H9 (cell line): ENCODE measurements at regions not wholly inside any gene's neighbourhood (a gene's known extent, or its start where the extent isn't known, plus 50 kb on each side); places are given as distances from the start of the nearest gene placed in this dataset.

Experiments
- DNase-seq: peaks from one replicate; pipeline ENCODE4 v3.0.0-alpha.2; 2017
- H2AFZ ChIP-seq: one replicate; pipeline ENCODE4 v1.6.1; 2013; ENCODE audit warnings: mild to moderate bottlenecking, low read length, control low read depth, moderate library complexity
- H2AK5ac ChIP-seq: 2 replicates; pipeline ENCODE4 v1.6.1; 2013; ENCODE audit warnings: low read length, control low read depth, mixed read lengths; ENCODE audit not compliant: insufficient read length
- H2BK120ac ChIP-seq: one replicate; pipeline ENCODE4 v1.6.1; 2013; ENCODE audit warnings: low read depth, mild to moderate bottlenecking, low read length, control low read depth, inconsistent platforms; ENCODE audit not compliant: poor library complexity, severe bottlenecking
- H2BK12ac ChIP-seq: 2 replicates; pipeline ENCODE4 v1.6.1; 2013; ENCODE audit warnings: low read length, control low read depth, mixed read lengths, low read depth; ENCODE audit not compliant: insufficient read length
- H2BK15ac ChIP-seq: 2 replicates; pipeline ENCODE4 v1.6.1; 2013; ENCODE audit warnings: low read depth, low read length, control low read depth
- H2BK20ac ChIP-seq: one replicate; pipeline ENCODE4 v1.6.1; 2013; ENCODE audit warnings: low read depth, mild to moderate bottlenecking, low read length, control low read depth, inconsistent platforms; ENCODE audit not compliant: poor library complexity, severe bottlenecking
- H2BK5ac ChIP-seq: 2 replicates; pipeline ENCODE4 v1.6.1; 2013; ENCODE audit warnings: low read length, control low read depth, mixed read lengths; ENCODE audit not compliant: insufficient read length
- H3K14ac ChIP-seq: 2 replicates; pipeline ENCODE4 v1.6.1; 2013; ENCODE audit warnings: low read length, control low read depth; ENCODE audit not compliant: insufficient read depth
- H3K18ac ChIP-seq: 2 replicates; pipeline ENCODE4 v1.6.1; 2013; ENCODE audit warnings: low read depth, mild to moderate bottlenecking, mixed read lengths, low read length, control low read depth; ENCODE audit not compliant: insufficient read length
- H3K23ac ChIP-seq: 2 replicates; pipeline ENCODE4 v1.6.1; 2013; ENCODE audit warnings: low read length, control low read depth, mixed read lengths, low read depth; ENCODE audit not compliant: insufficient read length
- H3K23me2 ChIP-seq: 2 replicates; pipeline ENCODE4 v1.6.1; 2013; ENCODE audit warnings: low read depth, mild to moderate bottlenecking, mixed read lengths, low read length, control low read depth; ENCODE audit not compliant: insufficient read length, poor library complexity, severe bottlenecking
- H3K27ac ChIP-seq: 2 replicates; pipeline ENCODE4 v1.5.1; 2013; ENCODE audit warnings: low read length, control low read depth, mixed read lengths, low read depth; ENCODE audit not compliant: insufficient read length
- H3K27me3 ChIP-seq: 2 replicates; pipeline ENCODE4 v1.6.1; 2013; ENCODE audit warnings: low read length, control low read depth, inconsistent platforms; ENCODE audit not compliant: insufficient read depth
- H3K4ac ChIP-seq: 2 replicates; pipeline ENCODE4 v1.6.1; 2013; ENCODE audit warnings: low read depth, mild to moderate bottlenecking, control low read depth, inconsistent platforms, low read length, moderate library complexity
- H3K4me1 ChIP-seq: 2 replicates; pipeline ENCODE4 v1.6.1; 2013; ENCODE audit warnings: low read length, control low read depth, inconsistent platforms; ENCODE audit not compliant: insufficient read depth
- H3K4me2 ChIP-seq: 2 replicates; pipeline ENCODE4 v1.6.1; 2013; ENCODE audit warnings: low read length, control low read depth, mixed read lengths; ENCODE audit not compliant: insufficient read length, insufficient read depth
- H3K56ac ChIP-seq: 2 replicates; pipeline ENCODE4 v1.6.1; 2013; ENCODE audit warnings: low read depth, mild to moderate bottlenecking, mixed read lengths, low read length, control low read depth; ENCODE audit not compliant: insufficient read length
- H3K79me1 ChIP-seq: 2 replicates; pipeline ENCODE4 v1.6.1; 2013; ENCODE audit warnings: low read depth, mild to moderate bottlenecking, moderate library complexity, low read length, control low read depth, inconsistent platforms; ENCODE audit not compliant: insufficient read depth, poor library complexity, severe bottlenecking
- H3K79me2 ChIP-seq: 2 replicates; pipeline ENCODE4 v1.6.1; 2013; ENCODE audit warnings: low read length, control low read depth, inconsistent platforms; ENCODE audit not compliant: insufficient read depth
- H3K9ac ChIP-seq: 2 replicates; pipeline ENCODE4 v1.6.1; 2013; ENCODE audit warnings: low read length, control low read depth, mixed read lengths; ENCODE audit not compliant: insufficient read length; ENCODE audit errors: extremely low read depth
- H3K9me3 ChIP-seq: one replicate; pipeline ENCODE4 v1.6.1; 2013; ENCODE audit warnings: low read depth, low read length, inconsistent platforms; ENCODE audit not compliant: control insufficient read depth
- H3T11ph ChIP-seq: one replicate; pipeline ENCODE4 v1.6.1; 2013; ENCODE audit warnings: mild to moderate bottlenecking, low read length, control low read depth, inconsistent platforms
- H4K20me1 ChIP-seq: one replicate; pipeline ENCODE4 v1.6.1; 2013; ENCODE audit not compliant: control insufficient read depth, insufficient read length, insufficient read depth
- H4K5ac ChIP-seq: 2 replicates; pipeline ENCODE4 v1.6.1; 2013; ENCODE audit warnings: low read depth, mild to moderate bottlenecking, mixed read lengths, low read length, control low read depth; ENCODE audit not compliant: insufficient read length
- H4K8ac ChIP-seq: replicated peaks from 2 replicates; pipeline ENCODE4 v1.6.1; 2013; ENCODE audit warnings: low read length, control low read depth, mixed read lengths, low read depth; ENCODE audit not compliant: insufficient read length
- H4K91ac ChIP-seq: 2 replicates; pipeline ENCODE4 v1.6.1; 2013; ENCODE audit warnings: low read depth, mild to moderate bottlenecking, moderate library complexity, mixed read lengths, low read length, control low read depth; ENCODE audit not compliant: insufficient read length
- H3K27ac Mint-ChIP-seq, 3 experiments: 2 replicates in 2 of 3; 3 replicates in 1 of 3; pipeline ENCODE4 v1.8.0; 2020 to 2021; ENCODE audit warnings: mixed read lengths in 3 of 3, mild to moderate bottlenecking in 1 of 3, moderate library complexity in 1 of 3
- H3K27me3 Mint-ChIP-seq: 2 replicates; pipeline ENCODE4 v1.8.0; 2021; ENCODE audit warnings: low read depth, mild to moderate bottlenecking, moderate library complexity, mixed read lengths
- H3K36me3 Mint-ChIP-seq, 3 experiments: 2 replicates in 2 of 3; 3 replicates in 1 of 3; pipeline ENCODE4 v1.8.0; 2020 to 2021; ENCODE audit warnings: low read depth in 3 of 3, mixed read lengths in 3 of 3; ENCODE audit not compliant: insufficient read depth in 1 of 3
- H3K4me1 Mint-ChIP-seq, 2 experiments: 2 replicates each; pipeline ENCODE4 v1.8.0; 2020; ENCODE audit warnings: mixed read lengths in 2 of 2
- H3K4me3 Mint-ChIP-seq, 2 experiments: 2 replicates in 1 of 2; 3 replicates in 1 of 2; pipeline ENCODE4 v1.8.0; 2020 to 2021; ENCODE audit warnings: mild to moderate bottlenecking in 2 of 2, mixed read lengths in 2 of 2, moderate library complexity in 1 of 2
- H3K9me3 Mint-ChIP-seq, 2 experiments: 2 replicates in 1 of 2; 3 replicates in 1 of 2; pipeline ENCODE4 v1.8.0; 2020; ENCODE audit warnings: mild to moderate bottlenecking in 2 of 2, mixed read lengths in 2 of 2, moderate library complexity in 1 of 2
- WGBS: extraction: QIAGEN DNeasy Blood & Tissue Kit; methylation state at CpG from one replicate; pipeline ENCODE4 v1.1.7; 2013; ENCODE audit warnings: missing lambda C conversion rate, low lambda C conversion rate, mixed read lengths; ENCODE audit not compliant: insufficient read length; ENCODE audit errors: extremely low coverage; 5-methylcytosine and 5-hydroxymethylcytosine counted together
- TF ChIP-seq, protein P1 (sequence below): fragments of 200-600 bp; sonication (generic); conservative IDR thresholded peaks from 3 replicates; pipeline ENCODE4 v1.8.0; 2021; ENCODE audit warnings: antibody characterized with exemption, mild to moderate bottlenecking

GRCh38 chr5:58401701-58402100, 58.2 kb downstream of the PLK2 start:
- Mint-ChIP-seq H3K4me1 (peaks cover 21 to 23% of the 10 kb centered on the region in 2 experiments), H3K27ac (no peak overlapping the region), H3K36me3 (no peaks in the 10 kb centered on the region), H3K4me3 (no peak overlapping the region), H3K27me3 (no peaks in the 10 kb centered on the region), H3K9me3 (no peaks in the 10 kb centered on the region; a peak in 1 of 5 replicates)
- Histone ChIP-seq H3K9ac (no peak overlapping the region), H2BK20ac (no peak overlapping the region), H3T11ph (no peak overlapping the region), H2AFZ (no peak overlapping the region), H4K5ac (no peak overlapping the region), H3K56ac (no peak overlapping the region), H2BK5ac (no peak overlapping the region), H3K27me3 (no peaks in the 10 kb centered on the region), H3K23me2 (no peaks in the 10 kb centered on the region), H3K14ac (no peak overlapping the region), H3K27ac (no peak overlapping the region), H4K20me1 (no peaks in the 10 kb centered on the region), H4K91ac (no peak overlapping the region), H3K4me2 (no peak overlapping the region), H2BK15ac (no peak overlapping the region), H3K4ac (no peak overlapping the region), H2AK5ac (no peak overlapping the region), H3K9me3 (no peaks in the 10 kb centered on the region), H2BK12ac (no peak overlapping the region), H2BK120ac (no peak overlapping the region), H3K4me1 (peaks cover 12% of the 10 kb centered on the region), H4K8ac (no peak overlapping the region), H3K79me1 (no peaks in the 10 kb centered on the region), H3K18ac (no peak overlapping the region), H3K79me2 (no peaks in the 10 kb centered on the region), H3K23ac (no peak overlapping the region)
- WGBS = no CpG with 5 or more reads among the region's 2 CpGs
- TF ChIP-seq, protein P1, sequence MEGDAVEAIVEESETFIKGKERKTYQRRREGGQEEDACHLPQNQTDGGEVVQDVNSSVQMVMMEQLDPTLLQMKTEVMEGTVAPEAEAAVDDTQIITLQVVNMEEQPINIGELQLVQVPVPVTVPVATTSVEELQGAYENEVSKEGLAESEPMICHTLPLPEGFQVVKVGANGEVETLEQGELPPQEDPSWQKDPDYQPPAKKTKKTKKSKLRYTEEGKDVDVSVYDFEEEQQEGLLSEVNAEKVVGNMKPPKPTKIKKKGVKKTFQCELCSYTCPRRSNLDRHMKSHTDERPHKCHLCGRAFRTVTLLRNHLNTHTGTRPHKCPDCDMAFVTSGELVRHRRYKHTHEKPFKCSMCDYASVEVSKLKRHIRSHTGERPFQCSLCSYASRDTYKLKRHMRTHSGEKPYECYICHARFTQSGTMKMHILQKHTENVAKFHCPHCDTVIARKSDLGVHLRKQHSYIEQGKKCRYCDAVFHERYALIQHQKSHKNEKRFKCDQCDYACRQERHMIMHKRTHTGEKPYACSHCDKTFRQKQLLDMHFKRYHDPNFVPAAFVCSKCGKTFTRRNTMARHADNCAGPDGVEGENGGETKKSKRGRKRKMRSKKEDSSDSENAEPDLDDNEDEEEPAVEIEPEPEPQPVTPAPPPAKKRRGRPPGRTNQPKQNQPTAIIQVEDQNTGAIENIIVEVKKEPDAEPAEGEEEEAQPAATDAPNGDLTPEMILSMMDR = no peak
- no peak for DNase-seq
